HepG2 (cell line): ENCODE measurements at regions not wholly inside any gene's neighbourhood (a gene's known extent, or its start where the extent isn't known, plus 50 kb on each side); places are given as distances from the start of the nearest gene placed in this dataset.

Experiments used
- ATAC-seq: fragments of 200-7000 bp; cut with Tn5 transposase; 3 replicates; pipeline ENCODE4 v1.9.1; 2020; ENCODE audit warnings: mild to moderate bottlenecking, moderate library complexity
- BruUV-seq: library from RNA; stranded (reverse); fragments of 400-500 nt; replicated peaks from 2 replicates; lab custom pipeline; 2021; lab: Mats Ljungman, UMichigan
- CTCF ChIA-PET: fragments of 300-600 bp; formaldehyde crosslinking; extraction: SDS; loops from one replicate; lab custom pipeline; 2021; ENCODE audit warnings: low total read pairs, inconsistent platforms, low intra/inter-chr PET ratio; lab: Yijun Ruan, JAX
- POLR2A ChIA-PET: fragments of 350-600 bp; sonication (Branson Sonifier 250); formaldehyde crosslinking; loops from one replicate; lab custom pipeline; 2020; ENCODE audit warnings: antibody characterized with exemption, inconsistent platforms; lab: Yijun Ruan, JAX
- DNase-seq: peaks from one replicate; pipeline ENCODE4 v3.0.0-alpha.2; 2015; ENCODE audit warnings: low spot score
- FAIRE-seq: peaks from 3 replicates; lab custom pipeline; 2011; peaks lifted over from hg19 to GRCh38; lab: Jason Lieb, UNC
- H2AFZ ChIP-seq: one replicate; pipeline ENCODE4 v1.6.1; 2011; ENCODE audit warnings: low read length, inconsistent platforms
- H3K27ac ChIP-seq: fragments of 300-600 bp; 3 replicates; pipeline ENCODE4 v1.8.0; 2011; ENCODE audit warnings: mixed run types, mild to moderate bottlenecking, mixed read lengths, low read length, inconsistent platforms; ENCODE audit not compliant: insufficient read depth; ENCODE audit errors: extremely low read length
- H3K27me3 ChIP-seq, 2 experiments: fragments of 200-600 bp in 1 of 2; 2 replicates in 1 of 2; 3 replicates in 1 of 2; pipeline versions ENCODE4 v1.6.0 to v1.8.0; 2011; ENCODE audit warnings: low read length in 2 of 2, mild to moderate bottlenecking in 2 of 2, moderate library complexity in 2 of 2, inconsistent platforms in 1 of 2; ENCODE audit not compliant: insufficient read depth in 2 of 2, control insufficient read depth in 1 of 2
- H3K36me3 ChIP-seq, 2 experiments: fragments of 200-600 bp in 1 of 2; replicated peaks in 1 of 2; 2 replicates in 1 of 2; 3 replicates in 1 of 2; pipeline versions ENCODE4 v1.5.1 to v1.8.0; 2011; ENCODE audit warnings: low read length in 2 of 2, inconsistent platforms in 1 of 2; ENCODE audit not compliant: insufficient read depth in 2 of 2, control insufficient read depth in 1 of 2
- H3K4me1 ChIP-seq: 2 replicates; pipeline ENCODE4 v1.5.1; 2012; ENCODE audit warnings: low read length, inconsistent platforms; ENCODE audit not compliant: insufficient read depth
- H3K4me2 ChIP-seq: 2 replicates; pipeline ENCODE4 v1.6.0; 2011; ENCODE audit warnings: low read depth, low read length, inconsistent platforms
- H3K4me3 ChIP-seq, 3 experiments: fragments of 200-600 bp in 1 of 3; sonication (generic), shearing (Covaris generic) in 1 of 3; replicated peaks in 1 of 3; 2 replicates each; pipeline ENCODE4 v1.5.1; 2011 to 2016; ENCODE audit warnings: low read length in 3 of 3, inconsistent platforms in 2 of 3, low read depth in 2 of 3, mild to moderate bottlenecking in 2 of 3, control low read depth in 1 of 3, mixed read lengths in 1 of 3; ENCODE audit not compliant: insufficient read depth in 1 of 3
- H3K79me2 ChIP-seq: one replicate; pipeline ENCODE4 v1.6.1; 2011; ENCODE audit warnings: low read length, inconsistent platforms; ENCODE audit not compliant: insufficient read depth
- H3K9ac ChIP-seq: 2 replicates; pipeline ENCODE4 v1.6.0; 2011; ENCODE audit warnings: mild to moderate bottlenecking, low read depth, low read length, inconsistent platforms; ENCODE audit not compliant: insufficient read depth
- H3K9me3 ChIP-seq: 2 replicates; pipeline ENCODE4 v1.5.1; 2012; ENCODE audit warnings: mild to moderate bottlenecking, low read length
- H4K20me1 ChIP-seq: 2 replicates; pipeline ENCODE4 v1.6.0; 2011; ENCODE audit warnings: inconsistent platforms, mild to moderate bottlenecking, low read length, moderate library complexity; ENCODE audit not compliant: insufficient read depth
- ARID2 ChIP-seq: sonication (generic); formaldehyde crosslinking; IDR thresholded peaks from 2 replicates; pipeline ENCODE4 v1.8.1; 2022; ENCODE audit warnings: mild to moderate bottlenecking, missing genetic modification reagents, borderline replicate concordance
- CC2D1A ChIP-seq: sonication (generic); formaldehyde crosslinking; IDR thresholded peaks from 2 replicates; pipeline ENCODE4 v1.8.1; 2023; ENCODE audit warnings: mild to moderate bottlenecking, missing genetic modification reagents
- ELF1 ChIP-seq: sonication (generic); formaldehyde crosslinking; IDR thresholded peaks from 2 replicates; pipeline ENCODE4 v1.4.0; 2020; ENCODE audit warnings: missing genetic modification reagents
- GABPB1 ChIP-seq: IDR thresholded peaks from 2 replicates; pipeline ENCODE4 v1.6.1; 2016; ENCODE audit warnings: mild to moderate bottlenecking, missing genetic modification reagents, moderate library complexity, missing compliant biosample characterization
- NCOR1 ChIP-seq: fragments of 200-600 bp; sonication (generic); IDR thresholded peaks from 2 replicates; pipeline ENCODE4 v1.7.0; 2017; ENCODE audit warnings: antibody characterized with exemption, low read length, borderline replicate concordance
- RBAK ChIP-seq: sonication (generic); formaldehyde crosslinking; IDR thresholded peaks from 2 replicates; pipeline ENCODE4 v1.5.1; 2020; ENCODE audit warnings: mild to moderate bottlenecking, missing genetic modification reagents
- SOX5 ChIP-seq: IDR thresholded peaks from 2 replicates; pipeline ENCODE4 v1.6.1; 2016; ENCODE audit warnings: borderline replicate concordance
- ZBTB7A ChIP-seq: sonication (generic); formaldehyde crosslinking; IDR thresholded peaks from 2 replicates; pipeline ENCODE4 v1.8.0; 2022; ENCODE audit warnings: mild to moderate bottlenecking, missing genetic modification reagents
- ZNF33A ChIP-seq: sonication (generic); formaldehyde crosslinking; IDR thresholded peaks from 2 replicates; pipeline ENCODE4 v1.5.1; 2020; ENCODE audit warnings: missing genetic modification reagents, mild to moderate bottlenecking, moderate library complexity, borderline replicate concordance
- ZNF550 ChIP-seq: sonication (generic); formaldehyde crosslinking; IDR thresholded peaks from 2 replicates; pipeline ENCODE4 v1.4.0; 2020; ENCODE audit warnings: mild to moderate bottlenecking, missing genetic modification reagents, borderline replicate concordance
- ZNF660 ChIP-seq: sonication (generic); formaldehyde crosslinking; IDR thresholded peaks from 2 replicates; pipeline ENCODE4 v1.5.1; 2020; ENCODE audit warnings: mild to moderate bottlenecking, low read depth, missing genetic modification reagents, borderline replicate concordance
- ZNF839 ChIP-seq: sonication (generic); formaldehyde crosslinking; IDR thresholded peaks from 2 replicates; pipeline ENCODE4 v1.4.0; 2020; ENCODE audit warnings: missing genetic modification reagents, mild to moderate bottlenecking, borderline replicate concordance
- ZNF850 ChIP-seq: sonication (generic); formaldehyde crosslinking; conservative IDR thresholded peaks from 2 replicates; pipeline ENCODE4 v1.9.0; 2021; ENCODE audit warnings: mild to moderate bottlenecking, missing genetic modification reagents
- ZSCAN30 ChIP-seq: sonication (generic); formaldehyde crosslinking; IDR thresholded peaks from 2 replicates; pipeline ENCODE4 v1.5.0; 2020; ENCODE audit warnings: mild to moderate bottlenecking, missing genetic modification reagents
- WGBS: methylation state at CpG from one replicate; pipeline ENCODE4 v1.1.6; 2017; ENCODE audit warnings: low lambda C conversion rate; 5-methylcytosine and 5-hydroxymethylcytosine counted together
- in situ Hi-C: cut with HindIII; loops from 2 replicates; pipeline ENCODE4 v1.10.0; 2017; ENCODE audit warnings: low pct_unique_long_range_greater_than_20kb; ENCODE audit not compliant: extremely low pct_ligation_motif_present
- intact Hi-C: fragments of 100-400 bp; cut with micrococcal nuclease; formaldehyde crosslinking; loops from one replicate; pipeline ENCODE4 v1.10.0; 2022; ENCODE audit not compliant: unreplicated experiment
- TF ChIP-seq, protein P1 (sequence below): sonication (generic); formaldehyde crosslinking; IDR thresholded peaks from 2 replicates; pipeline ENCODE4 v1.4.0; 2020; ENCODE audit warnings: missing genetic modification reagents
- TF ChIP-seq, protein P2 (sequence below): sonication (generic); formaldehyde crosslinking; IDR thresholded peaks from 2 replicates; pipeline ENCODE4 v1.8.0; 2022; ENCODE audit warnings: mild to moderate bottlenecking, missing genetic modification reagents; ENCODE audit not compliant: insufficient replicate concordance
- TF ChIP-seq, protein P3 (sequence below): sonication (generic); IDR thresholded peaks from 2 replicates; pipeline ENCODE4 v1.6.1; 2016; ENCODE audit warnings: low read depth, borderline replicate concordance
- TF ChIP-seq, protein P4 (sequence below): fragments of 450-650 bp; IDR thresholded peaks from 2 replicates; pipeline ENCODE4 v1.6.1; 2016

DNA sequence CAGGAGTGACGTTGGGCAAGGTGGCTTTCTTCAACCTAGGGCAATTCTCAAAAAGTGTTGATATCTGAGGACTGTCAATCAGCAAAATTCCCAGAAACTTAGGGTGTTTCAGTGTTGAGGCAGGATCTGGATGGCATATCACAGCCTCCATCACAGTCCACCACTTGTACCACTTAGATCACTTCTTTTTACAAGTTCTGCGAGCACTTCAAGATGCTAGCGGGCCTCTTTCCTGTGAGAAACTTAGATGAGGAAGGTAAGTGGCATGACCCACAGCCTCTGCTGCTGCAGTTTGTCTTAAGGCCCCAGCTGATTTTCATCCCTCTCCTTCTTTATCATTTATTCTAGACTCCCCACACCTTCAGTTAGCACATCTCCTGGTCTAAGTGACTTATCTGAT is 295.4 kb upstream of the ZNF521 start:
- Histone ChIP-seq H3K36me3 (no peaks in the 10 kb centered on the region), H4K20me1 (no peaks in the 10 kb centered on the region), H3K79me2 (no peaks in the 10 kb centered on the region), H3K9ac (no peak overlapping the region), H3K4me1 (peaks cover 17% of the 10 kb centered on the region), H3K27me3 (no peaks in the 10 kb centered on the region; a peak in 1 of 5 replicates), H2AFZ (no peak overlapping the region), H3K4me2 (no peak overlapping the region), H3K4me3 (no peak overlapping the region), H3K9me3 (0 out of 2 replicates have a peak, but pooled peaks cover 9% of the 10 kb centered on the region), H3K27ac (no peak overlapping the region)
- no TSS peak for BruUV-seq
- ATAC-seq (no peak), DNase-seq (no peak), FAIRE-seq (no peak)
- no peak for TF ChIP-seq ELF1 (CRISPR knock-in tag)
- TF ChIP-seq CC2D1A = no peak
- TF ChIP-seq, protein P1, sequence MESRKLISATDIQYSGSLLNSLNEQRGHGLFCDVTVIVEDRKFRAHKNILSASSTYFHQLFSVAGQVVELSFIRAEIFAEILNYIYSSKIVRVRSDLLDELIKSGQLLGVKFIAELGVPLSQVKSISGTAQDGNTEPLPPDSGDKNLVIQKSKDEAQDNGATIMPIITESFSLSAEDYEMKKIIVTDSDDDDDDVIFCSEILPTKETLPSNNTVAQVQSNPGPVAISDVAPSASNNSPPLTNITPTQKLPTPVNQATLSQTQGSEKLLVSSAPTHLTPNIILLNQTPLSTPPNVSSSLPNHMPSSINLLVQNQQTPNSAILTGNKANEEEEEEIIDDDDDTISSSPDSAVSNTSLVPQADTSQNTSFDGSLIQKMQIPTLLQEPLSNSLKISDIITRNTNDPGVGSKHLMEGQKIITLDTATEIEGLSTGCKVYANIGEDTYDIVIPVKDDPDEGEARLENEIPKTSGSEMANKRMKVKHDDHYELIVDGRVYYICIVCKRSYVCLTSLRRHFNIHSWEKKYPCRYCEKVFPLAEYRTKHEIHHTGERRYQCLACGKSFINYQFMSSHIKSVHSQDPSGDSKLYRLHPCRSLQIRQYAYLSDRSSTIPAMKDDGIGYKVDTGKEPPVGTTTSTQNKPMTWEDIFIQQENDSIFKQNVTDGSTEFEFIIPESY (CRISPR knock-in tag) = no peak
- TF ChIP-seq ZNF839 = no peak
- TF ChIP-seq SOX5 (CRISPR knock-in tag) = no peak
- no peak for TF ChIP-seq ZNF850 (CRISPR knock-in tag)
- TF ChIP-seq ARID2 (CRISPR knock-in tag) = no peak
- no peak for TF ChIP-seq NCOR1
- TF ChIP-seq ZNF33A (CRISPR knock-in tag) = no peak
- no peak for TF ChIP-seq ZNF550 (CRISPR knock-in tag)
- no peak for TF ChIP-seq ZNF660 (CRISPR knock-in tag)
- no peak for TF ChIP-seq GABPB1 (CRISPR knock-in tag)
- TF ChIP-seq, protein P2, sequence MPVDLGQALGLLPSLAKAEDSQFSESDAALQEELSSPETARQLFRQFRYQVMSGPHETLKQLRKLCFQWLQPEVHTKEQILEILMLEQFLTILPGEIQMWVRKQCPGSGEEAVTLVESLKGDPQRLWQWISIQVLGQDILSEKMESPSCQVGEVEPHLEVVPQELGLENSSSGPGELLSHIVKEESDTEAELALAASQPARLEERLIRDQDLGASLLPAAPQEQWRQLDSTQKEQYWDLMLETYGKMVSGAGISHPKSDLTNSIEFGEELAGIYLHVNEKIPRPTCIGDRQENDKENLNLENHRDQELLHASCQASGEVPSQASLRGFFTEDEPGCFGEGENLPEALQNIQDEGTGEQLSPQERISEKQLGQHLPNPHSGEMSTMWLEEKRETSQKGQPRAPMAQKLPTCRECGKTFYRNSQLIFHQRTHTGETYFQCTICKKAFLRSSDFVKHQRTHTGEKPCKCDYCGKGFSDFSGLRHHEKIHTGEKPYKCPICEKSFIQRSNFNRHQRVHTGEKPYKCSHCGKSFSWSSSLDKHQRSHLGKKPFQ = no peak
- no peak for TF ChIP-seq ZBTB7A (CRISPR knock-in tag)
- no peak for TF ChIP-seq RBAK
- TF ChIP-seq, protein P3, sequence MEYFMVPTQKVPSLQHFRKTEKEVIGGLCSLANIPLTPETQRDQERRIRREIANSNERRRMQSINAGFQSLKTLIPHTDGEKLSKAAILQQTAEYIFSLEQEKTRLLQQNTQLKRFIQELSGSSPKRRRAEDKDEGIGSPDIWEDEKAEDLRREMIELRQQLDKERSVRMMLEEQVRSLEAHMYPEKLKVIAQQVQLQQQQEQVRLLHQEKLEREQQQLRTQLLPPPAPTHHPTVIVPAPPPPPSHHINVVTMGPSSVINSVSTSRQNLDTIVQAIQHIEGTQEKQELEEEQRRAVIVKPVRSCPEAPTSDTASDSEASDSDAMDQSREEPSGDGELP = no peak
- TF ChIP-seq, protein P4, sequence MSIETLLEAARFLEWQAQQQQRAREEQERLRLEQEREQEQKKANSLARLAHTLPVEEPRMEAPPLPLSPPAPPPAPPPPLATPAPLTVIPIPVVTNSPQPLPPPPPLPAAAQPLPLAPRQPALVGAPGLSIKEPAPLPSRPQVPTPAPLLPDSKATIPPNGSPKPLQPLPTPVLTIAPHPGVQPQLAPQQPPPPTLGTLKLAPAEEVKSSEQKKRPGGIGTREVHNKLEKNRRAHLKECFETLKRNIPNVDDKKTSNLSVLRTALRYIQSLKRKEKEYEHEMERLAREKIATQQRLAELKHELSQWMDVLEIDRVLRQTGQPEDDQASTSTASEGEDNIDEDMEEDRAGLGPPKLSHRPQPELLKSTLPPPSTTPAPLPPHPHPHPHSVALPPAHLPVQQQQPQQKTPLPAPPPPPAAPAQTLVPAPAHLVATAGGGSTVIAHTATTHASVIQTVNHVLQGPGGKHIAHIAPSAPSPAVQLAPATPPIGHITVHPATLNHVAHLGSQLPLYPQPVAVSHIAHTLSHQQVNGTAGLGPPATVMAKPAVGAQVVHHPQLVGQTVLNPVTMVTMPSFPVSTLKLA = no peak
- TF ChIP-seq ZSCAN30 (CRISPR knock-in tag) = no peak
- WGBS = 0% methylated on average over 3 of the region's 3 CpGs
- in situ Hi-C loops = no loop called here
- ChIA-PET POLR2A (no interaction called here), CTCF (no interaction called here)
- intact Hi-C loops = no loop called here
